ENCODE measurements at regions not wholly inside any gene's neighbourhood (a gene's known extent, or its start where the extent isn't known, plus 50 kb on each side); places are given as distances from the start of the nearest gene placed in this dataset.

DNA sequence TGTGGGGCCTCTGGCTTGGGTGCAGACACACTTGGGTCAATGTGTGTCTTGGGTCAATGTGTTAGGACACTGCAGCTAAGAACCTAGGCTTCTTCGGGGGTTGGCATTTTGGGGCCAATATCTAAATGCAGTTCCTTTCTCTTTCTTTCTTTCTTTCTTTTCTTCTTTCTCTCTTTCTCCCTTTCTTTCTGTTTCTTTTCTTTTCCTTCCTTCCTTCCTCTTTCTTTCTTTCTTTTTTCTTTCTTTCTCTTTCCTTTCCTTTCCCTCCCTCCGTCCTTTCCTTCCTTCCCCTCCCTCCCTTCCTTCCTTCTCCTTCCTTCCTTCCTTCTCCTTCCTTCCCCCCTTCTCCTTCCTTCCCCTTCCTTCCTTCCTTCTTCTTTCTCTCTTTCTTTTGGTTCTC, 57.7 kb upstream of the OSR1 start:
- TF ChIP-seq, protein P1, sequence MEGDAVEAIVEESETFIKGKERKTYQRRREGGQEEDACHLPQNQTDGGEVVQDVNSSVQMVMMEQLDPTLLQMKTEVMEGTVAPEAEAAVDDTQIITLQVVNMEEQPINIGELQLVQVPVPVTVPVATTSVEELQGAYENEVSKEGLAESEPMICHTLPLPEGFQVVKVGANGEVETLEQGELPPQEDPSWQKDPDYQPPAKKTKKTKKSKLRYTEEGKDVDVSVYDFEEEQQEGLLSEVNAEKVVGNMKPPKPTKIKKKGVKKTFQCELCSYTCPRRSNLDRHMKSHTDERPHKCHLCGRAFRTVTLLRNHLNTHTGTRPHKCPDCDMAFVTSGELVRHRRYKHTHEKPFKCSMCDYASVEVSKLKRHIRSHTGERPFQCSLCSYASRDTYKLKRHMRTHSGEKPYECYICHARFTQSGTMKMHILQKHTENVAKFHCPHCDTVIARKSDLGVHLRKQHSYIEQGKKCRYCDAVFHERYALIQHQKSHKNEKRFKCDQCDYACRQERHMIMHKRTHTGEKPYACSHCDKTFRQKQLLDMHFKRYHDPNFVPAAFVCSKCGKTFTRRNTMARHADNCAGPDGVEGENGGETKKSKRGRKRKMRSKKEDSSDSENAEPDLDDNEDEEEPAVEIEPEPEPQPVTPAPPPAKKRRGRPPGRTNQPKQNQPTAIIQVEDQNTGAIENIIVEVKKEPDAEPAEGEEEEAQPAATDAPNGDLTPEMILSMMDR (IDR thresholded peaks at IDR 0.05): no peak
- no peak for TF ChIP-seq POLR2A (IDR thresholded peaks at IDR 0.05)

Measured in right lobe of liver (tissue), 4 donors.